RKO (cell line): ENCODE measurements at regions not wholly inside any gene's neighbourhood (a gene's known extent, or its start where the extent isn't known, plus 50 kb on each side); places are given as distances from the start of the nearest gene placed in this dataset.
"Not testable (repeated sequence)": the region's sequence is repeated elsewhere in the genome, so short reads cannot be mapped to it uniquely, and the experiment has no call there.

ENCODE experiments used
- DNase-seq: peaks from one replicate; pipeline ENCODE4 v3.0.0-alpha.2; 2016; ENCODE audit warnings: low spot score

DNA sequence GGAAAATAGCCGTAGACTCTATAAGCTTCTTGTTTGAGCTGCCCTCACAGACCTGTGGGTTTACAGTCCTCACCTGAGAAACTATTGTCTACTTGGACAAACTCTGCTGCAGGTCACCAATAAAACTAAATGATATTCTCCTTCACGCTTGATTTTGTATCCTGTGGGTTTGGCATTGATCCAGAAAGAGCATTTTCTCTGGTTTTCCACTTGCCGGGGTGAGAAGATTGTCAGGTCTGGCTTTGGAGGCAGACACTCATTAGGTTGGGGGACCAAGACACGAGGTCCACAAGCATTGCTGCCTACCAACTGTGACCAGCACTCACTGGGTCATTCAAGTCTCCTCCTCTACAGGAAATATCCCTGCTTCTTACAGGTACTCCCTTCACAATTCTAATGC is 68.5 kb downstream of the CDC14C start:
- no peak for DNase-seq

DNA sequence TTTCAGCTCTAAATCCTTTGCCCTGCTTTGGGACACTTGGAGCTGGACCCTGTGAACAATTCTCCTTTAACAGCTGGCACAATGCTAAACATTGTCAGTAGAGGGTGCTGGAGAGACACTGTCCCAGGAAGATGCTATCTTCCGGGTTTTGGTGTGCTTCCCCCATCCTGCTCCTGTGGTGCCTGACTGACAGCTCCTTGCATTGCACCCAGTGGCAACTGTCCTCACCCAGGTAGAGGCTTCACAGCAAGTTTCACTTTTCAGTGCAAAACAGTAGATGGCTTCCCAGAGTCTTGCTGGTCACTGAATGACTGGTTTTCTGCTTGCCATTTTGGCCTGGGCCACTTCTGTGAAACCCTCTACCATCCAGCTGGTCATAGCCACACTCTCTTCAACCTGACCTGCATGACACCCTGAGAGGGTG is 77.3 kb downstream of the CDC14C start:
- DNase-seq: peak; percentile 62

DNA sequence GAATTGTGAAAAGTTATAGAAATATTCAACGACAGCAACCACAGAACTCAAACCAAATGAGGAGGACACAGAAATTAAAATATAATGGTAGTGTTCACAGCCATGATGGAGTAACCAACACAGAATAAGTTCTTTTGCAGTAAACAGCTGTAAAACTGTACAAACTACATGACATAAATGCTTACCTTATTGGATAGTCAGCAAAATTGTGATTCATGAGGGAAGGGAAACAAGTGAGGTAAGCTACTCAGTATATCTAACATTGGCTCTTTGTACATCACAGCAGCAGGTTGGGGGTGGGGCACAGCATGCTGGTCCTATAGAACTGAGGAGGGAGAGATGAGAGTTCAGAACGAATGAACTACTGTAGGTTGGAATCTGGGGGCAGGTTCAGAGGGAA is 86.4 kb downstream of the CDC14C start:
- no peak for DNase-seq

DNA sequence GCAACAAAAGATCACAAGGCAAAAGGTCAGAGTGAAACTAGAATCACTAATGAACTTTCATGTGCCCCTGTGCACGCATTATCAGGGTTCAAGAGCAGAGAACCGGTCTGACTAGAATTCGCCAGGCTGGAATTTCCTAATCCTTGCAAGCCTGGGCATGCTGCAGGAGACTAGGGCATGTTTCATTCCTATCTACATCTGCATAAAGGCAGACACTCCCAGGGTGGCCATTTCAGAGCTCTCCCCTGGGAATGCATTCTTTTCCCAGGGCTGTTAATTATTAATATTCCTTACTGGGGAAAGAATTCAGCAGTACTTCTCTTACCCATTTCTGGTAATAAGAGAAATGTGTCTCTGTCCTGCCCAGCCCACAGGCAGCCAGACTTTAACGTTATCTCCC is 90.5 kb downstream of the CDC14C start:
- DNase-seq: no peak

DNA sequence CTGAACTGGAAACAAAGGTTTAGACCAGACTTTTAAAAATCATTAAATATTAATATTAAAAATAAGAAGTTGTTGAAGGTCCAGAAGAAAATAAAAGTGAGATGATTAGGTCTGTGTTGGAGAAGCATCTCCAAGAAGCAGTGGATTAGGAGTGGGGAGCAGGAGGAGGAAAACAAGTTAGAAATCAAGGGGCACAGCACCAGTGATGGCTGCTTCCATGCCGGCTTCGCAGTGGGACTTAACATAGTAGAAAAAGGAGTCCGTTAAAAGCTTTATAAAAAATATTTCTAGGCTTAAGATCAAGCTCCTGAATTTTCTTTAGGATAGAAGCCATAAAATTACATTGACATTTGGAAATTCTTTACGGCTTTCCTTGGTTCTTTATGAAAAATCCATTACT is 95.8 kb downstream of the CDC14C start:
- DNase-seq: no peak

DNA sequence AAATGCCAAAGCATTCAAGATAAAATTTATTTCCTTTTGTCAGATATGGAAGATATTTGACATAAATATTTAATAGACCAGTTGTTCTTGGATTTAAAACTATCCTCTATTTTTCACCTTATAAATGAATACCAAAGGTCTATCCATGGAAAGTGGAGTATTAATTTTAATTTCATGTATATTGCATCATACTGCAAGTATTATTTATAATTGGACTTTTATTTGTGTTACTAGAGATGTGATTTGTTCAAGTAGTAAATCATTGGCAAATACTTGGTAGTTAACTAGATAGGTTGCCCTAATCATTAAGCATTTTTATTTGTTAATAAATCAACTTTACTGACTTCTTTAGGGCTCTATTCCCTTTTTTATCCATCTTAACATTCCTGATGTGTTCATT is 98.1 kb downstream of the CDC14C start:
- no peak for DNase-seq

DNA sequence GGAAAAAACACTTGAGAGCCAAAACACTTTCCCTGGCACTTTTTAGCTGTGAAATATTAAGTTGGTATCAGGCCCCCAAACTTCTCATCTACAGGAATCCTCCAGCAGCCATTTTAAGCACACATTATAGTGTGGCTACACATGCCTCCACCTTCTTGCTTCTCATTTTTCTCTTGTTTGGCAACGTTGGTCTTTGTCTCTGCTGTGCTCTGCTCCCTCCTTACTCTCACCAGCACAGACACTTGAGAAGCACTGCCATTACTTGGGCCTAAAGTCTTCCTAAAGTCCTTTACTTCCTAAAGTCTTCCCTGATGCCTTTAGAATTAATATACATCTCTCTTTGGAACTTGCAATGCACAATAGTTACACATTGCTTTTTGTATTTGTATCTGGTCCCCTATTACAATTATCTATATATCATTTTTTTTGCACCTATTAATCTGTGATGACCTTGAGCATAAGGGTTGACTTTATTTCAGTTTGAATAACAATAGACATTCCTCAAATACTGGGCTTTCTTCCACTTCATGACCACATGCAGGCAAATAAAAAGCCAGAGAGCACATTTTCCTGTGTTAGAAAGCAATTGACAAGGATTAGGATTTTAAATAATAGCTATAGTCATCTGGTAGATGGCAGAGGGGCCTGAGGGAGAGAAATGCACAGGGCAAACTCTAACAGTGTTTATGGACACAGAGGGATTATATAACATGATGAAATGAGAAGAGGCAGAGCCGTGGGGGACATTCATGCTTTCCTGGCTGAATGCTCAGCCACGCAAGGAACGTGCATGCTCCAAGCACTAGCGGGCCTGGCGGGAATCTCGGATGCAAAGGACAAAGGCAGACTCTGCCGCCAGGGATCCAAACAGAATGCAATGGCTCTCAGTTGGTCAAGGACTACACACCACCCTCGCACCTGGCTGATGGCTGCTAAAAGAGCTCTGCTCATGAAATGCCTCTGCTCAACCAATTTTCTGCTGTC is 99.3 kb downstream of the CDC14C start:
- no peak for DNase-seq

DNA sequence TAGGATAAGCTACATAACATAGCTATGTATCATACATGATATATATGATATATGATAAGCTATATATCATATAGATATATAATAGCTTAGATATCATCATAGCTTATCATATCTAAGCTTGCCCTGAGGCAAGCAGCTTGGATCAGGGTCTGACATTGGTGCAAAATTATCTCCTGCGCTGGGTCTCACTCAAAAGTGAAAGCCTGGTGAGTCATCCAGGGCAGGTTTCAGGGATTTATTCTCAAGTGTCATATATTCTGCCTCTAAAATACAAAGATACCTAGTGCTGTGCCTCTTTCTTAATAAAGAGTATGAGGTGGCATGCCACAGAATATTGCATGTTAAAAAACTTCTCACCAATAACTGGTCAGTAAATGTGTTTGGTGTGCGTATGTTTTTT is 105.9 kb downstream of the CDC14C start:
- DNase-seq: no peak

DNA sequence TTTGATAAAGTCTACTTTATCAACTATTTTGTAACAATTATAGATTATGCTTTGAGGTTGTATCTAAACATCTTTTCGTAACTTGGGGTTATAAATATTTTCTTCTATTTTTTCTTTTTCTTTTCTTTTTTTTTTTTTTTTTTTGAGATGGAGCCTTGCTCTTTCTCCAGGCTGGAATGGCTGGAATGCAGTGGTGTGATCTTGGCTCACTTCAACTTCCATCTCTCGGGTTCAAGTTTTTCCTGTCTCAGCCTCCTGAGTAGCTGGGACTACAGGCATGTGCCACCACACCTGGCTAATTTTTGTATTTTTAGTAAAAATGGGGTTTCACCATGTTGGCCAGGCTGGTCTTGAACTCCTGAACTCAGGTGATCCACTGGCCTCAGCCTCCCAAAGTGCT is 108.8 kb downstream of the CDC14C start:
- DNase-seq: not testable (repeated sequence)

DNA sequence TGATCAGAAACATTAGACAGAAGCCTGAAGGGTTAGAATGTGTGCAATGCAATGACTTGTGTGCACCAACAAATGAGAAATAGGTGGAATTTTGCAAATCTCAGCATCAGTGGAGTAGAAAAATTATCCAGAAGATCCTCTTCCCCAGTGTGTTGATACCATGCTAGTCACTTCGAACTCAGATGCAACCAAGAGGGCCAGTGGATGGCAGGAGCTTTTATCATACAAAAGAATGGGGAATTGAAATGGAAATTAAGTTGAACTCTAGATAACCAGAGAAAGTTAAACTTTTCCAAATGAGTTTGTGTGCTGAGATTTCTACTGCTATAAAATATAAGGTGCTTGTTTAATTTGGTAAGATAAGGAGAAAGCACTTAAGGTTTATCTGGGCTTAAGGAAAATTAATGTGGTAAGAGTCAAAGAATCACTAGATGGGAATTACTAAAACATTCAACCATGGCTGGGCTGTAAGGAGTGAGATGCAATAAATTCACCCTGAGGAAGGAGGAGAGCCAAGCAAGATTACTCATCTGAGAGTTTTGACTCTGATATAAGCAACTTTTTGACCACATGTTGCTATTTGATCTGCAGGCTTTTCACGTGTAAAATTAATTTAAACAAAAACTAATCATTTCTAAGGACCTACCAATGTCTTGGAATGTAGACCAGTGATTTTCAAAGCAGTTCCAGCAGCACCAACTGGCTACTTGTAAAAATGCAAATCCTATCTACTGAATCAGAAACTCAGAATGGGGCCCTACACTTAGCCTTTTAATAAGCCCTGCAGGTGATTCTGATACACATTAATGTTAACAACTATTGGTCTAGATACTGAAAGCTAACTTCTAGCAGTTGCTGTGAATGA is 113.2 kb downstream of the CDC14C start:
- DNase-seq: no peak

DNA sequence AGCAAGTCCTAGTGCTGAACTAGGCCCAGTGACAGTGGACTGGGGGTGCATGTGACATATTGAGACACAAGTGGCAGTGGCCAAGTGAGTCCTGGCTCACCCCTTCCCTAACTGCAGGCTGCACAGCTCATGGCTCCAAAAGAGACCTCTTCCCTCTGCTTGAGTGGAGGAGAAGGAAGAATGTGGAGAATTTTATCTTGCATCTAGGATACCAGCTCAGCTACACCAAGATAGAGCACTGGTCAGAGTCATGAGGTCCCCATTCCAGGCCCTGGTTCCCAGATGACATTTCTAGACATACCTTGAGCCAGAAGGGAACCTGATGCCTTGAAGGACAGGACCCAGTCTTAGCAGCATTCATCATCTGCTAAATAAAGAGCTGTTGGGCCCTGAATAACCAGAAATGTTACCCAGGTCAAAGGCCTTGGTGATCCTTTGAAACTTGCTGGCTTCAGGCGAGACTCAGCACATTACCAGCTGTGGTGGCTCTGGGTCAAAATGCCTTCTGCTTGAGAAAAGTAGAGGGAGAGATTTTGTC is 114.5 kb downstream of the CDC14C start:
- no peak for DNase-seq

DNA sequence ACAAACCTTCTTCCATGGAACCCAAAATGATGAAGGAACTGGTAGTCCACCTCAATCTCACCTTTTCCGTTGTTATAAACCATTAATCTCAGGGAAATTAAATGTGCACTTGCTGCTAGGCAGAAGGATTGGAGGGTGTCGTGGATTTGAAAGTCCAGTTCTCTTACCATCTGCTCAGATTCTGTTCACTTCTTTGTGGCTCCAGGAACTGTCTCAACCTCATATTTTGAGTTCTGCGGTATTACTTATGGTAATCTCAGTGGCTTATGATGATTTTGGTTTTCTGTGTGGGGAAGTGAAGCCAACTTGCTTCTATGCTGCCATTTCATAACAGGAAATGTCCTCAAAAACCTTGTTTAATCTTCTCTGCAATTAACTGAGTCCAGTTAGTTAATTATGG is 136.4 kb downstream of the CDC14C start:
- DNase-seq: no peak

DNA sequence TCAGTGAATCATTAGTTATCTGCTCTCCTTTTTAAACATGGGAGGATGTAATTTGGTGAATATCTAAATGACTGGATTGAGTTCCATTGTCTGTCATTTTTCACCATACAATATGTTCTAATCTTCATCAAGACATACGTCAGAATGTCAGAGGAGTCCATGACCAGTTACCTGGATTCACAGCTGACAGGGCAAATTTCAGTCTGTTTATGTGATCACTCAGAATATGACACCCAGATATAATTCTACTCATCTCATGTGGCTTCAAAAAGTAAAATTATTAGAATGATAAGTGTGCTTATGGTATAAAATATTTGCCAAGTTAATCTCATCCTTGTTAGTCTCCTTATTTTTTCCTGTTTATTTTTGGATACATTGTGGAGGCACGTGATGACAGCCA is 150.2 kb downstream of the CDC14C start:
- no peak for DNase-seq

DNA sequence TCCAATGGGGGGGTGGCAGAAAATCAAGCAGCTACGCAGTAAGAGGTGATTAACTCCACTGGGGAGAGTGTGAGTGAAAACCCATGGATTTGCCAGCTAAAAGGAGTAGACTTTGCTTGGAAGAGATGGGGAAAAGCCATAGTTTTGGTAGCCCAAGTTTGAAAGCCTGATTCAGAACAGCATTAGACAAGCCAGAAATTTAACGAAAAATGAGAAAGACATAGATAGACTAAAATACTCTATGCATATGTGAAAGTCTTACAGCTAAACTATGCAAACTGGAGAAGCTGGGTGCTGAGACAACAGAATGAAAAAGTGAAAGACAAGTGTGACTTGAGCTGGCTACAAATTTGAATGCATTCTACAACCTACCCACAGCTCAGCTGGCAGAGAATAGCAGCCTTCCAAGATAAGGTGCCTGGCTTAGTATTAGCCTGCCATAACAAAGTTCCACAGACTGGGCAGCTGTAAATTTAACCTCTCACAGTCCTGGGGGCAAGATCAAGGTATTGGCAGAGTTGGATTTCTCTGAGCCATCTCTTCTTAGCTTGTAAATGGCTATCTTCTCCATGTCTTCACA is 156.6 kb downstream of the CDC14C start:
- no peak for DNase-seq

DNA sequence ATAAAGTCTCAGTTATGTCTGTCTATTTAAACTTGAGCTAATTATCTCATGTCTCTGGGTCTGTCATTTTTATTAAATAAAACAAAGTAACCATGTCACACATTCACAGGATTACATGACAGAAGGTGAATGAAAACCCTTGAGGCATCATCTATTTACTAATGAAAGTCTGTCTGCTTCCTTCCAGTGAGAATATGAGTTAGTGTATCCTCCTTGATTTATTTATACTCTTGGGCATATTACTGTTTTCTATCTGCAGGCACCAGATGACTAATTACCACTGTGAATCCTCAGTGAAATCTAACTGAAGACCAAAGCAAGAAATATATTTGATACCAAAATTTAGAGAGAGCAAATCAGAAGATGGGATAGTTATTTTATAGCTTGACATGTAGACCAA is 163.7 kb downstream of the CDC14C start:
- no peak for DNase-seq

DNA sequence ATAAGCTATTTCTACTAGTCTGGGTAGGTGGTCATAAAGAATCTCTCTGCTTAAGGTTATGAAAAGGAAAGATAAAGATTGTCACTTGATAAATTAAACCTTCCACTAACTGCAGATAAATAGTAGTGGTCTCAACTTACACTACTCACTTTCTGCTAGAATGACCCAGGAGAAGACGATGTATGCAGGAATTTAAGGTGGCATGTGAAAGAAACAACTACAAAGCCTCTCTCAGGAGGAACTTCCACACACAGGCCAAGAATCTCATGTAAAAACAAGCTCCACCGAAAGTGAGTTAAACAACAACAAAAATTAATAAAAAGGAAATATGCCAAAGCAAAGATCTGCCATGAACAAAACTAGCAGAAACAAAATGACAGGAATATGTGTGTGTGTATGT is 165.4 kb downstream of the CDC14C start:
- DNase-seq: no peak

DNA sequence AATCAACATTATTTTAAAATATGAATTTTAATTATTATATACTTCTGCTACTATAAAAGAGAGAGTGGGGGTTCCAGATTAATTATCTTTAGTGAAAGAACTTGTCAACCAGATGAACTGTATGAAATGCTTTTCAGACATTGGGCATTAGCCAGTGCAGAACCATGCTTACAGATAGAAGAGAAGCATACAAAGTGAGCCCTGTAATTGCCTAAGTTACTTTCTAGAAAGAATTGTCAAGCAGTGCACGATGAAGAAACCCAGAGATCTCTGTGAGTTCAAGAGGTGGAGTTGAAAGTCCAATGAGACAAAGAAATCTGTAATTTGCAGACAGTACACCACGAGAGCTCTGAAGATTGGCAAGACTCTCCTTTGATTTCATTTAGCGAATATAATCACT is 166.7 kb downstream of the CDC14C start:
- DNase-seq: no peak

DNA sequence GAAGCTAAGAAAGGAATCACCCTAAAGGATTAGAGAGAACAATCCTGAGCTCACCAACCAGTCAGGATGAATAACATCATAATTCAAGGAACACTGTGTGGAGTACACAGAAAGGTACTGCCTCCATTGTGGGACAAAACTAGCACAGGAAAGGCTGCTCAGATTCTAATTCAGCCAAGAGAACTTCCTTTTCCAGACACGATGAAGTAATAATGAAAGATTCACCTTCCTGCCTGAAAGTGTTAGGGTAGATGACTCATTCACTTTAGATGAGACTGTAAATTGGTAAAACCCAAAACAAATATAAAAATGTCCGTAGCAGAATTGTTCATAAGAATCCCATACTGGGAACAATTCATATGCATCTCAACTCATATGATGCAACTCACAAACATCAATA is 167.2 kb downstream of the CDC14C start:
- no peak for DNase-seq

DNA sequence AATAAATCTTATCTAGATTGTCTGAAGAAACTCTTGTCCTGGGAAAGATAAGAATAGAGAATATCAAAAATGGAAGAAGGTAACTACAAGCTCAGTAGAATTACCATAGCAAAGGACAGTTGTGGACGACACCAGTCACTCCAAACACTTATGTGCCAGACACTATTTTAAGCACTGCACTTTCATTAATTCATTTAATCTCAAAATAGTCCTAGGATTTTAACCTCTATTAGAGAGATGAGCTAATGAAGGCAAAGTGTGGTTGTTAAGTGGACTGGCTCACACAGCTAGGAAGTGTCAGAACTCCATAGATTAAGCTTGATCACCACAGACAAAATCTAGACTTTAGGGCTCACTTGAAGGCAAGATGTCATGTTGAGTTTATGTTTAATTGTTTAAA is 168.9 kb downstream of the CDC14C start:
- DNase-seq: no peak

DNA sequence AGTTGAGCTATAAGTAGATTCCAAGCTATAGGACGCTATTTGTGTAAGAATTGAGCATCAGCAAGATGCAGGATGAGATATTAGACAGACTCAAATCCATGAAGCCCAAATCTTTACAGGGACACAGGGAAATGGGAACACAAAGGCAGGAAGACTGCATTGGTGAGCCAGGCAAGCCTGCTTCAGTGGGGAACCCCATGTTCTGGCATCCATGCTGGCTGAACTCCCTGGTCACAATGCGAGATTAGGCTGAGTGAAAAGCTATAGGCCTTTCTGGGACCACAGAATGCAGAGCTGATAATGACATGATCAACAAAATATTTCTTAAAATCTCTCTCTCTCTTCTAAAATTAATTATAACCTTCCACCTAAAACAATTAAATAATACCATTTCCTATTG is 170.5 kb downstream of the CDC14C start:
- DNase-seq: no peak

DNA sequence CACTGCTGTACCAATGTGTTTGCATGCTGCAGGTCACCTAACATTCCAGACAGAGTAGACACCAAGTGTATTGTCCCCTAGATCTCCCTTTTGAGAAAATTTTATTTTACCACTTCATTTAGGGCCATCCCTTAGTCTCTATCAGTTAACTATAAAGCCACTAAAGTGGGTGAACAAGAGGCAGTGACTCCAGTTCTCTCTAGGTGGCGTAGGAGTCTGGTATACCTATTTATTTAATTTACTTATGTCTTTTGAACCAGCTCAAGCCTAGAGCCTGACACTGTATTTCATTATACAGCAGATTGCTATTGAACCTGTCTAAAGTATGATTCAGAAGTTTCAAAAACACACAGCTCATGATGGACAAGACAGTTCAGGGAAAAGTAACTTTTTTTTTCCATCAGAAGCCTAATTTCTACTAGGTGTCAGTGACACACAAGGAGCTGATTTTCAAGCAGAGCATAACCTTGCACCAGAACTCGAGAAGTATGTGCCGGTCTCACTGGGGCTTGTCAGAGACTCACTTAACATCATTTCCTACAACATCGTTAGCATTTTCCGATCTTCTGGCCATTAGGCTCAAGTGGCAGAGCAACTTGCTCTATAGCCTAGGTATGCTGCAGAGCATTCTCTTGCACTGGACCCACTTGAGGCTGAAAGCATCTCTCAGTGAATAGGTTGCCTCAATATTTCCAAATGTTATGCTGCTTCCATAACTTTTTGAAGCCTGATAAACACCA is 175.4 kb downstream of the CDC14C start:
- peak; percentile 33 for DNase-seq
